HG03280 (cell line): ENCODE measurements at regions not wholly inside any gene's neighbourhood (a gene's known extent, or its start where the extent isn't known, plus 50 kb on each side); places are given as distances from the start of the nearest gene placed in this dataset.
A peak's percentile ranks its signal among the peaks of the same experiment; 100 is the strongest.

ENCODE experiments used
- ATAC-seq: cut with Tn5 transposase; IDR thresholded peaks from one replicate; pipeline ENCODE4 v1.9.1; 2021; ENCODE audit warnings: mild to moderate bottlenecking, moderate library complexity; ENCODE audit not compliant: unreplicated experiment

DNA sequence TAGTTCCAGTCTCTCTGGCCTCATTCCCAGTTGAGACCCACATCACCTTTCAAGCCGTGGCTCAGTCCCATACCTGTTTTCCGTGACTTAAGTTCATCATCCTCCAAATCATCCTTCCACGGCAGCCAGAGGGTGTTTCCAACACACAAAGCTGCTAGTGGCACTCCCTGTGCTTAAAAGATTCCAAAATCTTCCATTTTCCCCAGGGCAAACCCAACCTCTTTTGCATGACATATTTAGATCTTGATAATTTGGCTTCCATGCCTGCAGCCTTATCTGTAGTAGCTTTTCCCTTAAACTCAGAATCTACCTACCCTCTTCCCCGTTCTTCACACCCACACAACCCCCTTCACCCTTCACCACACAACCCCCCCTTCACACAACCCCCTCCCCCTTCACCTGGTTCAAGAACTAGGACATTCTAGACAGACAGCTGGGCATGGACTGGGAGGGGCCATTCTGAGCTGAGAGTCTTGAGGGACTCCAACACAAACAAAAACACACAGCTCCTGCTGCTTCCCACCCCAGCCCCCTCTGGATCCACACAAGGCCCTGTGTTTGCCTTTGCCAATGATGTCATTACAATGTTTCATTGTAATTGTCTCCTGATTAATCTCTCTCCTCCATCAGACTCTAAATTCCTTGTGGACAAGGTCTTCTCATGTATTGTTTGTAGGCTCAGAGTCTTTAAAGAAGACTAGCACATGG, 268.2 kb downstream of the SH3GL2 start:
- ATAC-seq = no peak

DNA sequence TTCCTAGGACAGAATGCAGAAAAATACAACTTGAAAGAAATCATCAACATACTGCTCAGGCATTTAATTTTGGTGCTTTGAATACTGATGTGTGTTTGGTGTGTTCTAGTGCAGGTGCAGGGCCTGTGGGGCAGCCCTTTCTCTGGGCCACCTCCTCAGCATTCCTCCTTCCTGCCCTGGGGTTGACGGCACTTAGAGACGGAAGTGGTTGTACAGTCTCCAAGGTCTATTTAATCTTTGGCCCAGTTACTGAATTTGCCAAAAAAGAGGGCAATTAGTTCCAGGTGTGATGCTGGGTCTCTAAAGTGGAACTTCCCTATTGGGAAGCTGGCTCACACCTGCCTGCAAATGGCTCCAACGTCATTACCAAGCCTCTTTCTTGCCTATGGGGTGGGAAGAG, 269.0 kb downstream of the SH3GL2 start:
- ATAC-seq = no peak

DNA sequence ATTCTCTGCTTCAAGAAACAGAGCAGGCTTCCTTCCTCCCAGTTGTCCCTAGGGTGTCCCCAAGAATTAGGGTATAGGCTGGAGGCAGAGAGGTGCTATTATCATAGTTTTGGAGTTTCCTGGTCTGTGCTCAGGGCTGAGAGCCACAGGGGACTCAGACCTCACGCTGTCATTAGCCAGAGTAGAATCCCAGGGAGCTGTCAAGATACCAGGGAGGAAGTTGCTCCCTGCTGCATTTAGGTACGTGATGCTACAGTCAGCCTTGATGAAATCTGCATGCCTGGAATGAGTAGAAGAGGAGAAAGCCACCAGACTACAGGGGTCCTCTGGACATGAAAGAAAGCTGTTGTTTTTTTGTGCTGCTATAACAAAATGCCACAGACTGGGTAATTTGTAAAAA, 273.2 kb downstream of the SH3GL2 start:
- ATAC-seq = no peak

DNA sequence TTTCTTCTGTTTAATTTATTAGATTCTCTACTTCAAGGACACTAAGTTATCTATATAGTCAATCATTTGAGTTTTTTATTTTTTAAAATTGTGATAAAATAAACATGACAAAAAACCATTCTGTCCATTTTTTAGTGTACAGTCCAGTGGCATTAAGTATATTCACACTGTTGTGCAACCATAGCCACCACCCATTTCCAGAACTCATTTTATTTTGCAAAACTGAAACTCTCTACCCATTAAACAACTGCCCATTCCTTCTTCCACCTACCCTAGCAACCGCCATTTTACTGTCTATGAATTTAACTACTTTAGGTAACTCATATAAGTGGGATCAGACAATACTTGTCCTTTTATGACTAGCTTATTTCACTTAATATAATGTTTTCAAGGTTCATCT, 275.6 kb downstream of the SH3GL2 start:
- no peak for ATAC-seq

DNA sequence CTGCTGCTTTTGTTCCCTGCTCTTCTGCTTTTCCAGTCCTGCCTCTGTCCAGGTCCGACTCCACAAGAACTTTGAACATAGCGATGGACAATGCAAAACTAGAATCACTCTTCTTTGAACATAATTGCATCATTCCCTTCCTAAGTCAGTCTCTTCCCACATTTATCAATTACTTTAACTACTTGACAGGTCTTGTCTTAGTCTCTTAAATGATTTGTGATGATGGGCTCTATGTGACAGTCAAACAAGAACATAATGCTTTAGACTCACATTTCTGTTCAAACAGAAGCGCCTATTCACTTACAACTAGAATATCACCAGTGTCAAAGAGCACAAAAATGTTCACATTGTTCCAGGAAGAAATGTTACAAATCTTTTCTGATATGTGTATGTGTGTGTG, 278.1 kb downstream of the SH3GL2 start:
- ATAC-seq = no peak

DNA sequence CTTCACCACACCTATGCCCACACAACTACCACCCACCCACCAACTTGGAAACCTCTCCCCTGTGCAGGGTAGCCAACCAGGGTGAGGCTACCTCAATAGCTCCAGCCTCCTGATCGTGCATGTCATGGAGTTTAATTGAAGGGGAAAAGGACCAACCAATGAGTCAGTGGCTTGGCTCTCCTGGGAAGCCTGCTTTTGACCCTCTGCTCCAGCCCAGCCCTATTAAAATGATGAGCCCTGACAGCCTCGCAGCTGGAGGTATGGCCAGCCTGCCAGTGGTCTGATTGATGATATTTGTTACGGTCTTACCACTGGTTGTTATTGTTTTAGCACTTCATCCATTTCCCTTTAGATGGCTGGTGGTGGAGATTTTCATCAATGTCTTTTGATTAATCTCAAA, 280.4 kb downstream of the SH3GL2 start:
- no peak for ATAC-seq

DNA sequence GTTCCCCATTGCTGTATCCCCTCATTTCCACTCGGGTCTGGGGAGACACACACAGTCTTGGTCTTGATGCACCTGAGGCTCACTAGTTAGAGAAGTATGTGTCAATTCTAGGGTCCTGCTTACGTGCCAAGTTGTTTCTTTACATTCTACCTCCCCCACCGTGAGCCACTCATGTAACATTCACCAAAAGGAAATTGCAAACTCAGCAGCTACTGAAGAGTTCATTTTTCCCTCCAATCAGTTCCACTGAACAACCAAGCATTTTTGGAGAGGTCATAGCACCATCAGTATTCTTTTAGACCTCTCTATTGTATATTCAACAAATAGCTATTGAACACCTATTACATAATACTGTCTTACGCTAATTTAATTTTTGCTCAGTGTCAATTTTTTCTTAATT, 281.1 kb downstream of the SH3GL2 start:
- no peak for ATAC-seq

DNA sequence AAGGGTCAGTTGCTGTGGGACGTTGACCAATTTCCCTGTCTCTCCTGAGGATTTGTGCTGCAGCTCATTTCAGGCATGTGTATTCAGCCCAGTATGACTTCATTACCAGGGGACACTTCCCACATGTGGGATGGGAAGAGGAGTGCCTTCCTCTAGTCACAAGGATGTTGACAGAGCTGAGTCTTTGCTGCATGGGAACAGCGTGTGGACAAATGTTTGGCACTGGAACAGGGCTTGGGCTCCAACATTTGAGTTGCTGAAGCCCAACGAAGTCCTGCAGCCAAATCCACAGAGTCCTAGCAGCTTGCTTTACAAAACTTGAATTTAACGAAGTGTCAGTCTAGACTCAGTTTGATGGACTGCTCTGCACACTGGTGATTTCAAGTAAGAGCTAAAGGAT, 283.2 kb downstream of the SH3GL2 start:
- ATAC-seq = no peak

DNA sequence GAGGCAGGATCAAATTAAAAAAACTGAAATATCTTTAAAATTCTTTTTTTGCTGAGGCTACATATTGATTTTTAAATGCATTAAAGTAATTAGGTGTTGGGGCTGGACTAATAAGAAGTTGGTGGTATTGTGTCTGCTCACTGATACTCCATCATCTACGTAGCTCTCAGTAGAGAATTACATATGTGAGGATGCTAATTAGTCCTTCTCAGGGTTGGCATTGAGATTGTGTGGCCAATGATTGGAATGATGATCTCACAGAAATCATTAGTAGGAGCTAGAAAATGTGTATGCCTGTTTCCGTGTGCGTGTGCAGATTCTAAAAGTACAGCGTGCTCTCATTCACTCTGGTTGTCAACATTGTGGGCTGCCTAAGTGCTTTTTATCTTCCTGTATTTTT, 283.8 kb downstream of the SH3GL2 start:
- ATAC-seq = no peak

DNA sequence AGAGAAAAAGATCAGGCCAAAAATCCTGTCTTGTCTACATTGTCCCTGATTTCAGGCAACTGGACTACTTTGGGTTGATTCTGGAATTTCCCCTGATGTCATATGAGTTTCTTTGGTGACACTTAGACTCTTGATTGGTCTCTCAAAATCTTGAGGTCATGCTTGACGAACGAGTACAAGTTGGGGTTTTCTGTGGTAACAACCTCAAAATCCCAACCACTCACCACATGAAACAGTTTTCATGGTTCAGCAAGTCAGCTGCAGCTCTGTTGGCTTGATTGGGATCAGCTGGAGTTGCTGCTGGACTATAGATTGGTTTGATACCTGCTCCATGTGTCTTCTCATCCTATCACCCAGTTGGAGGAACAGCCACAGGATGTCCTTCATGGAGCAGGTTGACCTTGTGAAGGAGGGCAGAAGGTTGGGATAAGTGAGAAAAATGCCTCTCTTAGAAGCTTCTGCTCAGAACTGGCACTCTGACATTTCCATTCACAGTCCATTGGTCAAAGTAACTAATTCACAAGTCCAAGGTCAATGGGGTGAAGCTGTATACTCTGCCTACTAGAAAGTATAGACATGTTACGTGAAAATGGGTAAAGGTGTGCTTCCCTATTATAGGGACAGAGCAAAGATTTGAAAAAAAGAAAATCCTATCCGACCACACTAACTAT, 284.5 kb downstream of the SH3GL2 start:
- ATAC-seq = peak; percentile 73

DNA sequence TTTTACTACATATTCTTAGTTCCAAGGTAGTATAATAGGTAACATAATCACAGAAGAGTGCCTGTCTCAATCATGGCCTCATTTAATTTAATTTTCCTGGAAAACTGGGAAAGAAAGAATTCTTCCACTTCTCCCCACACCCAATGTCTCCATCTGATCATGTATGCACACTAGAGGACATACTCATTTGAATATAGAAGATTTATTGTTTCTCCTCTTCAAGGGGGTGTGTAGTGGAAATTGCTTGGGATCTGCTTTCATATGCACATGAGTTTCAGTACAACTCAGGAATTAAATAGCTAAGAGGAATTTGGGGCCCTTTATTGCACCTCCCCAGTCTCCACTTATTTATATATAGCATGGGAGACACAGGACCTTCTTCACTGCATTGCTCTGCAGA, 285.1 kb downstream of the SH3GL2 start:
- ATAC-seq = no peak

DNA sequence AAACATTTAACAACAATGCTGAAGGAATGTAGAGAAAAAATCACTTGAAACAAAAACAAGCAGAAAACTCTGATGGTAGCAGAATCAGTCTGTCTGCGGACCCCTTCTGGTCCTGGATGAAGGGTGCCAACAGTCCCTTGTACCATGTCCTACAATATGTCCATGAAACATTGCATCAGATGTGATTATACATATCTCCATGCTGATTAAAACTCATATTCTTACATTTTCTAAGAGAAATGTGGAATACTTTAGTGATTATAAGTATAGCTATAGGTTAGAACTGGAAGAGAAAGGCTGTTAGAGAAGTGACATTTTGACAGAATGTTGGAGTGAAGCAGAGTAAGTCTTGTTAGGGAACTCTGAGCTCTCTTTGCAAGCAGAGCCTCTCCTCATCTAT, 286.1 kb downstream of the SH3GL2 start:
- ATAC-seq = no peak

DNA sequence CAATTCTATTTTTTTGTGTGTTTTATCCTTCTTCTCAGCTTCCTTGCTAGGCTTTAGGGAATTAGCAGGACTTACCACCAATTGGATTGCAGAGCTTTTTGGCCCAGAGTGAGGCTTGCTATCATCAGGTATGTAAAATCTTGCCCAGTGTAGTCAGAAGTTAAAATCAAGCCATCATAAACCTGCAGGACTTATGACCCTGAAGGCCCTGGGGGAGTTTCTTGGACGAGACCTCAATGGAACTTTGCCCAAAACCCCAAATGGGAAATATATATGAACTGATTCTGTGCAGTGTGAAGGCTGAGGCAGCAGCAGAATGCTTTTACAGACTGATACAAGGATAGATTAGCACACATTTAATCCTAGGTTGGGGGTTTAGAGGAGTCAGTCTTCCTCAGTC, 287.0 kb downstream of the SH3GL2 start:
- ATAC-seq = no peak

DNA sequence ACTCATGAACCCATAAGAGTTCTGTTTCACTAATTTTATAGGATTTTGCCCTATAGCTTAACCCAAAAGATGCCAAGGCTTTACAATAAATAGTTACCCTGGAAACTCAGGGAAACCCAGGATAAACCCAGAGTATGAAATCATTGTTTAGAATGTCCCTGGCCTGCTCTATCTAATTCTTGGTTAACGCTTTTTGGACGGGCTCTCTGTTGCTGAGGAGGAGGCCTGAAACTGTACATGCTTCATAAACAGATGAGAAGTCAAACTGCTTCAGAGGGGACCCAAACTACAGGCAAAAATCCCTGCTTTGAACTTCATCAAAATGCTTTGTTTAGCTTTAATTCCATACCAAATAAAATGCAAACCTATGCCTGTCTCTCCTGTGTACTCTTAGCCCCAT, 291.9 kb downstream of the SH3GL2 start:
- no peak for ATAC-seq

DNA sequence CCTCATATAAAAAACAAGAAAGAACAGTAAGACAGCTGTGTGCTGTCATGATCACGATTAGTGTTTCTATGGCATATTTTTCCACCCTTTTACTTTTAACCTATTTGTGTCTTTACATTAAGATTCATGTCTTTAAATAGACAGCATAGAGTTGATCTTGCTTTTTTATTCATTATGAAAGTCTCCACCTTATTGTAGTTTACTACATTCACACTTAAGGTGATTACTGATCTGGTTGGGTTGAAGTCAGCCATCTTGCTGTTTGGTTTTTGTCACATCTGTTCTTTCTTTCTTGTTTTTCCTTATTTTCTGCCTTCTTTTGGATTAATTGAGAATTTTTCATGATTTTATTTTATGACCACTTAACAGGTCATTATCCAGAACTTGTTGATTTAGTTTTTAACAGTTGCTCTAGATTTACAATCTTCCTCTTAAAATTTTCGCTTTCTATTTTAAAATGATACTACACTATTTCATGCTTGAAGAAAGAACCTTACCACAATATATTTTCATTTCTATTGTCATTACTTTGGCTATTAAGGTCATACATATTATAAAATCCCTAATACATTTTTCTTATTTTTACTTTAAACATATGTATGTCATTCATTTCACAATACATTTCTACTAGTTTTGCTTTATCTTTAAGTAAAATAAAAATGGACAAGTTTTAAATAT, 292.5 kb downstream of the SH3GL2 start:
- no peak for ATAC-seq

DNA sequence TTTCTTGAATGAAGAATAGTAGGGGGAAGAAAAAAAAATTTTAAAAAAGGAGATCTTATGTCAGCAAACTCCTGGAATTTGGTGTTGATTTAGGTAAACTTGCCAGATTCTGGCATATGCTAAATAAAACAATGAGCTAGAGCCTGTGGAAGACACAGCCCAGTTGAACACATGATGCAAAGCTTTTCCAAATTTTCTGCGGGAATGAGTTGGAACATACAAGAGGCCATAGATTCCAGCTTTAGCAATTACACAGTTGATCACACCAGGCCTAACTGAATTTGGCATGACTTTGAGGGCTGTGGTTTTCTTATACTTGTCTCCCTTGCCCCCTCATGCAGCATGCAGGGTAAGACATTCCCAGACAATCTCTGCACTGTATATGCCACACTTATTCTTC, 297.0 kb downstream of the SH3GL2 start:
- ATAC-seq = no peak

DNA sequence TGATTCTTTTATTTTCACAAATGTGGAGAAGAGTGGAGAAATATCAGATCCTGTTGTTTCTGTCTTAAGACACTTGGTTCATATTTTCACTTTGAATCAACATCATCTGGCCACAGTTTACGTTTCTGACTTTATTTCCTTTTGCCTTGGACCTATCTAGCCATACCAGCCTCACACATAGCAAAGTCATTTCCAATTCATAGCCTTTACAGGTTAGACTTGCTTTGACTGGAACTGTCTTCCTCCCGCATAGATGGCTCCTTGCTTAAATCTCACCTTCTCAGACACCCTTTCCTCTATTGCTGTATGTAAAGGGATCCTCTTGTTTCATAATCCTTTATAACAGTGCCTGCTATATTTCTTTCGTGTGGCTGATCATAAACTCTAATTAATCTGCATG, 297.8 kb downstream of the SH3GL2 start:
- ATAC-seq = no peak

DNA sequence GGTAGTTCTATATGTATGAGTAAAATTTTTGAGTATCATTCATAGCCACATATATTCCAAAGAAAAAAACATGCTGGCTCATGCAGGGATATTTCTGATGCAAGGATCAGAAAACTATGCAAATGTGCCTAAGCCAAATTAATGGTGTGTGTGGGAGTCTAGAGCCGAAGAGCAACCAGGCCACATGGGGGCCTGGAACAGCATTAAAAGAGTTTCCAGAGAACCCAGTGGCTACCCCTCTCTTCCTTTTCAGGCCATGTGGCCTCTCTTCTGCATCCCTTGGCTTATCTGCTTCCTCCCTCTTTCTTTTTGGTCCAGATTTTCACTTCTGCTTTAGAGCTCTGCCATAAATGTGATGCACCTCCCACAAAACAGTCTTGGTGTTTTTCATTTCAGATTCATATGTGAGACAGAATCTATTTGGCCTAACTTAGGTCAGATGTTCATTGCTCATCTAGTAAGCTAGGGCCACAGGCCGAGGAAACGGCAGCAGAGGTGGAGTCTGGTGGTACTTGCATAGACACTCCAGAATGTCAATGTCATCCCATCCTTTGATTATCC, 300.0 kb downstream of the SH3GL2 start:
- ATAC-seq = no peak

DNA sequence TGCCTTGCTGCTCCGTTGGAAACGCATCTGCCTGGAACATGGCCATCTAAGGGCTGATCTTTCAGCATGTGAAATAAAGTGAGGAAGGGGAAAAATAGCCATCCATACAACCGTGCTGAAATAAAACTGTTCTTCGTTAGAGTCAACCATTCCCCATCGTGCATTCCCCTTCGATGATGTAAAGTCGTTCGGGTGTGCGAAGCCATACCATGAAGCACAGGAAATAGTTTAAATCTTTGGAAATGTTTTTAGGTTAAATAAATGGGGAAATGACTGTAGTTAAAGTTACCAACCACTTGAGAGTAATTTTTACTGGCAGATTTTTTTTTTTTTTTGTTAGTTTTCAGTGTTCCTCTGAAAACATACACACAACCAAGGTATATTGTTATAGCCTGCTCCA, 302.5 kb downstream of the SH3GL2 start:
- no peak for ATAC-seq

DNA sequence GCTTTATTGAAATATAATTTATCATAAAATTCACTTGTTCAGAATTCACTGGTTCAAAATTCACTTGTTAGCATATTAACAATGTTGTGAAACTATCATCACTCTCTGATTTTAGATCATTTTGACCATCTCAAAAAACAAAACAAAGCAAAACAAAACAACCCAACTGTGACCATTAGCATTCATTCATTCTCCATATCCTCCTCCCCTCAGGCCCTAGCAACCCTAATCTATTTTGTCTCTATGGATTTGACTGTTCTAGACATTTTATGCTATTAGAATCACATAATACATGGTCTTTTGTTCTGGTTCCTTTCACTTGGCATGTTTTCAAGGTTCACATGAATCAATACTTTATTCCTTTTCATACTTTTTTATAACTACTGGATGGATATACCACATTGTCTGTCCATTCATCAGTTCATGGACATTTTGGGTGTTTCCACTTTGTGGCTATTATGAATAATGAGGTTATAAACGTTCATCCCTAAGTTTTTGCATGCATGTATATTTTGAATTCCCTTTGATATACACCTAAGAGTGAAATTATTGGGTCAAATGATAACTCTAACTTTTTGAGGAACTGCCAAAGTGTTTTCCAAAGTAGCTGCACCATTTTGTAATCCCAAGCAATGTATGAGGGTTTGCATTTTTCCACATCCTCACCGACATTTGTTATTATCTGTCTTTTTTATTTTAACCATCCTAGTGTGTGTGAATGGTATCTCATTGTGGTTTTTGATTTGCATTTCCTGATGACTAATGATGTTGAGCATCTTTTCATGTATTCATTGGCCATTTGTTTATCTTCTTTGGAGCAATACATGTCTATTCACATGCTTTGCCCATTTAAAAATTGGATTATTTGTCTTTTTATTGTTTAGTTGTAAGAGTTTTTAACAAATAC, 304.1 kb downstream of the SH3GL2 start:
- no peak for ATAC-seq

DNA sequence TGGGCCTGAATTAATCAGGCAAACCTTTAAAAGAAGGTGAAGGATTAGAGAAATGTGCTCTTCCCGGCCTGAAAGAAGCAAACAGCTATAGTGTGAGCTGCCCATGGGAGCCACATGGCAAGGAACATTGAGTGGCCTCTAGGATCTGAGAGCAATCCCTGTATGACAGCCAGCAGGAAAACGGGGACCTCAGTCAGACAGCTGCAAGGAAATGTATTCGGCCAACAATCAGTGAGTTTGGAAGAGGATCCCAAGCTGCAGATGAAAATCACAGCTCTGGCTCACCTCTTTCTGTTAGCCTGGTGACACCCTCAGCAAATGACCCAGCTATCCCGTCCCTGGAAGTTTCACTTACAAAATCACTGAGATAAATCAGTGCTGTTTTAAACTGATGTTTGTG, 309.2 kb downstream of the SH3GL2 start:
- ATAC-seq = no peak
